Activated effector memory CD4-positive, alpha-beta T cell treated with anti-CD3 and anti-CD28 coated beads, Interleukin-2, amount 50 U/mL, for 16 hours (primary cell): ENCODE measurements at regions not wholly inside any gene's neighbourhood (a gene's known extent, or its start where the extent isn't known, plus 50 kb on each side); places are given as distances from the start of the nearest gene placed in this dataset.
"Not testable (repeated sequence)": the region's sequence is repeated elsewhere in the genome, so short reads cannot be mapped to it uniquely, and the experiment has no call there.

Experiments
- DNase-seq: peaks from one replicate; pipeline ENCODE4 v3.0.0-alpha.2; 2020

GRCh38 chr3:5485427-5485826, 297.9 kb downstream of the EDEM1 start:
- DNase-seq = no peak

- no peak for DNase-seq
Observed at GRCh38 chr3:5488771-5489170, 301.3 kb downstream of the EDEM1 start.

- no peak for DNase-seq
Observed at GRCh38 chr3:5489536-5489935, 302.0 kb downstream of the EDEM1 start.

DNA sequence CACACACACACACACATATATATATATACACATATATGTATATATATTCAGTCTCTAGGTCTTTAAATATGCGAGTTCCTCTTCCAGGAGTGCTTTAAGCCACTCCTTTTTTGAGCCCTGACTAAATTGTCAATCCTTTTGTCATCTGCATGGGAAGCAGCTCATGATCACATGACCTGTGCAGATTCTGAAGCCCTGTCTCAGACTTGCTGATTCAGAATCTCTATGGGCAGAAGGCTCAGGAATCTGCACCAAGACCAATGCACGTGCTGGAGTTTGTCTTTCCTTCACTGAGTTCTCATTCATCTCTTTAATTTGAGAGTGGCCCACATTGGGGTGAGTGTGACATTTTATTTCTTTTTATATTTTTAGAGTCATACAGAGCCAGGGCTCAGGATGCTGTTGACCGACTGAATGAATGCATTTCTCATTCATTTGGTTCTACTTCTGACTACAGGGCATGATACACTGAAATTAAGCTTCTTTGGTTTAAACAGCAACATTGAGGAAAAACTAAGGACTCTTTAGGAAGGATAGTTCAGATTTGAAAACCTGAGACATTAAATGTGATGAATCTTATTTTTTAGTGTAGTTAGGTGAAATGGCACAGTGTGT, 307.5 kb downstream of the EDEM1 start:
- DNase-seq = no peak

GRCh38 chr3:5497497-5497896, 310.0 kb downstream of the EDEM1 start:
- DNase-seq = no peak

DNA sequence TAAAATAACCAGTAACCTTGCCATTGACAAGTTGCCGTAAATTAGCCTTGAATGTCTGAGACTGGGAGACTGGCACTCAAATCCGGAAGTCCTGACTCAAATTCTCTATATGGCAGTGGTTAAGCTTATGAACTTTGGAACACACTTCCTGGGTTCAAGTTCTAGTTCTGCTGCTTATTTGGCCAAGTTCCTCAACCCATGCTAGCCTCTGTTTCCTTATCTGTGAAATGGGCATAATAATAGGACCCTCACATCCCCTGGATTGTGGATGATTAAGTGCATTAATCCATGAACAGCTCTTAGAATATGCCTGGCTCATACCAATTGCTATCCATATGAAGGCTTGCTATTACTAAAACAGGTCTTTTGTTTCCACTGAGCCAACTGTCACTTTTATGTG, 311.5 kb downstream of the EDEM1 start:
- DNase-seq = no peak

GRCh38 chr3:5499404-5499803, 311.9 kb downstream of the EDEM1 start:
- no peak for DNase-seq

GRCh38 chr3:5503136-5503535, 315.6 kb downstream of the EDEM1 start:
- DNase-seq = no peak

DNA sequence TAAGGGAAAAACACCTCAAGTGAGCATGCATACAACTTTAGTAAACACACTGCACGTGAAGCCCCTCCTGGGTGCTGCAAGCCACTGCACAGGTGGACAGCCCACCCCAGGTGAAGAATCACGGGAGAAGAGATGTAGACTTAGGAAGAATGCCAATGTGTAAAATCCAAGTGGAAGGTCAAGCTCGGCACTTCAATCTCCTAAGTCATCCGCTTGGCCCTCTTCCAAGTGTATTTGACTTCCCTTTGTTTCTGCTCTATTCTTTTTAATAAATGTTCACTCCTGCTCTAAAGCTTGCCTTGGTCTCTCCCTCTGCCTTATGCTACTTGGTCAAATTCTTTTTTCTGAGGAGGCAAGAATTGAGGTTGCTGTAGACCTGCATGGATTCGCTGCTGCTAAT, 316.6 kb downstream of the EDEM1 start:
- no peak for DNase-seq

DNA sequence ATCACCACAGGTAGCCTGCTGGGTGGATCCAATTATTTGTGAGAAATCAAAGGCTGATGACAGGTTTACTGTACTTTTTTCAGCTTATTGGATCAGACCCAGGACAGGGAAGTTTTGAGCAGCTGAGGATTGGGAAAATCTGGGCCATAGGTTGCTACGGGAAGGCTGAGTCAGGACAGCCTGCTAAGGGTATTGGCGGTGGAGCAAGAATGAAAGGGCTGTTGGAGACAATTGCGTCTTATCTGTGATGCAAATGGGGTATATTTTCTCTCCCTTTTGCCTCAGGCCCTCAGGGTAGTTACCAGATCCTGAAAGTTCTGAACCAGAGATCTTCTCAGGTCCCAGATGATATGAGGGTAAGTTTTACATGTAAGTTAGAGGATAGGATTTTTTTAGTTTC, 317.7 kb downstream of the EDEM1 start:
- no peak for DNase-seq

GRCh38 chr3:5505997-5506396, 318.5 kb downstream of the EDEM1 start:
- DNase-seq = no peak

- DNase-seq = not testable (repeated sequence)
Observed at GRCh38 chr3:5508860-5509259, 321.4 kb downstream of the EDEM1 start.

GRCh38 chr3:5510300-5510699, 322.8 kb downstream of the EDEM1 start:
- no peak for DNase-seq

DNA sequence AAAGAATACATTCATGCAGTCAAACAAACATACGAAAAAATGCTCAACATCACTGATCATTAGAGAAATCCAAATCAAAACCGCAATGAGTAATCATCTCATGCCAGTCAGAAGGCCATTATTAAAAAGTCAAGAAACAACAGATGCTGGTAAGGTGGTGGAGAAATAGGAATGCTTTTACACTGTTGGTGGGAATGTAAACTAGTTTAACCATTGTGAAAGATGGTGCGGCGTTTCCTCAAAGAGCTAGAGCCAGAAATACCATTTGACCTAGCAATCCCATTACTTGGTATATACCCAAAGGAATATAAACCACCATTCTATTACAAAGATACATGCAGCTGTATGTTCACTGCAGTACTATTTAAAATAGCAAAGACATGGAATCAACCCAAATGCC, 330.4 kb downstream of the EDEM1 start:
- no peak for DNase-seq

GRCh38 chr3:5520237-5520636, 332.7 kb downstream of the EDEM1 start:
- DNase-seq = no peak

DNA sequence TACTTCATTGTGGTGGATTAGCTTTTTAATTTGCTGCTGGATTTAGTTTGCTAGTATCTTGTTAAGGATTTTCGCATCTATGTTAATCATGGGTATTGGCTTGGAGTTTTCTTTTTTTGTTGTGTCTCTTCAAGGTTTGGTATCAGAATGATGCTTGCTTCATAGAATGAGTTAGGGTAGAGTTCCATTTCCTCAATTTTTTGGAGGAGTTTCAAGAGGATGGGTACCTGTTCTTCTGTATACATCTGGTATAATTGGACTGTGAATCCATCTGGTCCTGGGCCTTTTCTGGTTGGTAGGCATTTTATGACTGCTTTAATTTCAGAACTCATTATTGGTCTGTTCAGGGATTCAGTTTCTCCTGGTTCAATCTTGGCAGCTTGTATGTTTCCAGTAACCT, 335.6 kb downstream of the EDEM1 start:
- no peak for DNase-seq

- DNase-seq = no peak
Observed at GRCh38 chr3:5531039-5531438, 343.5 kb downstream of the EDEM1 start.

GRCh38 chr3:5531741-5532290, 344.3 kb downstream of the EDEM1 start:
- no peak for DNase-seq

DNA sequence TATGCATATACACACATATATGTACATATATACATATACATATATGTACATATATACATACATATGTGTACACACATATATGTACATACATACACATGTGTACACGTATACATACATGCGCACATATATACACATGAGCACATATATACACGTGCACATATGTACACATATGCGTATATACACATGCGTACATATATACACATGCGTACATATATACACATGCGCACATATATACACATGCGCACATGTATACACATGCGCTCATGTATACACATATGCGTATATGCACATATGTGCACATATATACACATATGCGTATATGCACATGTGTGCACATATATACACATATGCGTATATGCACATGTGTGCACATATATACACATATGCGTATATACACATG, 353.0 kb downstream of the EDEM1 start:
- no peak for DNase-seq

DNA sequence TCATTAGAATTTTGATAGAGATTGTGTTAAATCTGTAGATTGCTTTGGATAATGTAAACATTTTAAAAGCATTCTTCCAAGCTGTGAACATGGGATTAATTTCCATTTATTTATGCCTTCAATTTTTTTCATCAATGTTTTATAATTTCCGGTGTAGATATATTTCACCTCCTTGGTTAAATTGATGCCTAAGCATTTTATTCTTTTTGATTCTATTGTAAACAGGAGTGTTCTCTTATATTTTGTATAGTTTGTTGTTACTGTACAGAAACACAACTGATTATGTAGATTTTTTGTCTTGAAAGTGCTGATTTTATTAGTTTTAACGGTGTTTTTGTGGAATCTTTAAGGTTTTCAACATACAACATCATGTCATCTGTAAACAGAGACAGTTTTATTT, 355.0 kb downstream of the EDEM1 start:
- DNase-seq = no peak

- DNase-seq = no peak
Observed at GRCh38 chr3:5543047-5543446, 355.5 kb downstream of the EDEM1 start.

GRCh38 chr3:5545719-5546118, 358.2 kb downstream of the EDEM1 start:
- no peak for DNase-seq

DNA sequence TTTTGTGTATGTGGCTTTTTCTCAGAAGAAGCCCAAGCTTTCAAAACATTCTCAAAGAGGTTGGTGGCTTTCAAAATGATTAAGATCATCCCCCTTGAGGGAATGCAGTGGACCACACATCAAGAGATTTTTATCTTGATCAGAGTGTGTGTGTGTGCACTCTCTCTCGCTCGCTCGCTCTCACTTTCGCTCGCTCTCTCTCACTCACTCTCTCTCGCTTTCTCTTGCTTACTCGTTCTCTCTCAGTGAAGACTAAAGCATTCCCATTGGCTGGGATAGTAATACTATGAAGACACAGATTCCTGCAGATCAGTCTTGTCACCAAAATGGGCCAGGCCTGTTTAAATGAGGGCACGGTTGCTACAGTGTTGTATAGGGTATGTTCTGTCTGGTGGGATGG, 365.7 kb downstream of the EDEM1 start:
- no peak for DNase-seq

GRCh38 chr3:5554245-5554747, 366.8 kb downstream of the EDEM1 start:
- no peak for DNase-seq

DNA sequence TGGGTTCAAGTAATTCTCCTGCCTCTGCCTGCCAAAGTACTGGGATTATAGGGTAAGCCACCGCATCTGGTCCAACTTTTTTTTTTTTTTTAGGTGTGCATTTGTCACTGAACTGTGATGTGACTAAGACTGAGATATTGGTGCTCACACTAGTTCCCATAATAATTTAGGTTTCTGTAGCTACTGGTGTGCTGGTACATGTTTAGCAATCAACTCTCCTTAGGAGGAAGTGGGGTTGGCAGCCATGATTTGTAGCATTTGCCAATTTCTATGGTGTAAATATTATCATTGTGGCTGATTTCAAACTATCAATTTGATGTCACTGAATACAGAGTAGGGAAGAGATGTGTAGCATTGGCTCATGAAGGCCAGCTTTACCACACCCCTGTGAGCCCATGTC, 372.7 kb downstream of the EDEM1 start:
- no peak for DNase-seq
